Epidermal melanocyte (primary cell): ENCODE measurements at regions not wholly inside any gene's neighbourhood (a gene's known extent, or its start where the extent isn't known, plus 50 kb on each side); places are given as distances from the start of the nearest gene placed in this dataset.

Experiments used
- DNase-seq: peaks from one replicate; pipeline ENCODE4 v3.0.0; 2011; ENCODE audit warnings: low spot score; ENCODE audit not compliant: insufficient read length

DNA sequence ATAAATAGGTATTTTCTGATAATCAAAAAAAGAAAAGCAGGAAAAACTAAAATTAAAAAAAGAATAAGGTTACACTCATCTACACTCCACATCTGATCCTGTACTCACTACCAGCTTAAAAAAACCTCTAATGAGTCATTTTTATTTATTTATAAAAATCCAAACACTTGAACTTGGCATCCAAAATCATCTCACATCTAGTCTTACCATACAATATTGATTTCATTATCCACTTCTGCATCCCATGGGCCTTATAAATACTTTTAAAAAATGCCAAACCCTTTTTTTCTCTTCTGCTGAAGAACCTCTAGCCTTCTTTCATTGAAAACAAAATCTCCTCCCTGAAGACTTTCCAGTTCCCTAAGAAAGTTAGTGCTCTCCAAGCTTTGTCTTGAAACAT lies 109.7 kb downstream of the TMTC3 start:
- DNase-seq, result no peak

GRCh38 chr12:88253371-88253978 lies 111.4 kb downstream of the TMTC3 start:
- no peak for DNase-seq

DNA sequence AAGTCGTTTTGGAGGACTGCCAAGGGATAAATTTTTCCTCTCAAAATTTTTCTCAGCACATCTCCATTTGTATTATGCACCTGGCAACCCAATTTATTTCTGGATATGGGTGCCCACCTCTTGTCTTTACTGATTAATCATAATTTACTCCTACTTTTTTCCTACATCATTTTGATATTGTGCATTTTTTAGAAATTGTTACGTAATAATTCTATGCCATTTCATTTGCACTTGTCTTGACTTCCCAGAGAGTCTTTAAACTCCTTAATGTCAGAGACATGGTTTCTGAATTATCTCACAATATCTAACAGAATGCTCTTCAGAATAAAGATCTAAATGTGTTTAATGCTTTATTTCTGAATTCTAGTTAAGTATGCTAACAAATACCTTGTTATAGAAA lies 113.1 kb downstream of the TMTC3 start:
- DNase-seq, result no peak

- no peak for DNase-seq
Observed at GRCh38 chr12:88255847-88256246, 113.7 kb downstream of the TMTC3 start.

- DNase-seq, result no peak
Observed at GRCh38 chr12:88258396-88258795, 116.3 kb downstream of the TMTC3 start.

GRCh38 chr12:88266806-88267360 lies 124.8 kb downstream of the TMTC3 start:
- no peak for DNase-seq

GRCh38 chr12:88267630-88268029 lies 125.5 kb downstream of the TMTC3 start:
- no peak for DNase-seq

DNA sequence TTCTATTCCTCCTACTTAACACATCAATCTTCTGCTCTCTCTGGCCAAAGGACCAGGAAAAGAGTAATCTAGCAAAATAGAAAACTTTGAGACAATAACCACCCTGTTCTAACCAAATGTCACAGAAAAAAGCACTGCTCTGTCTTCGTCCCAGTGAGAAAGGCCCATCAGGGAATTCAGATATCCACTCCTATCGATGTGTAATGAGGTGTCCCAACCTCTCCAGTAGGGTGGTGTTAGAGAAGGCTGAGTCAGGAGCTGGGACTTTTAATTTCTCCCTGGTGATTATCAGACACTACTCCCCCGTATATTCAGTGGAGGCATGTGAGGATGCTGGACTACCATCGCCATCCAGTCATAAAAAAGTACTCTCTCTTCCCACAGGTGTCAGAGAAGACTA lies 130.3 kb downstream of the TMTC3 start:
- DNase-seq, result no peak

DNA sequence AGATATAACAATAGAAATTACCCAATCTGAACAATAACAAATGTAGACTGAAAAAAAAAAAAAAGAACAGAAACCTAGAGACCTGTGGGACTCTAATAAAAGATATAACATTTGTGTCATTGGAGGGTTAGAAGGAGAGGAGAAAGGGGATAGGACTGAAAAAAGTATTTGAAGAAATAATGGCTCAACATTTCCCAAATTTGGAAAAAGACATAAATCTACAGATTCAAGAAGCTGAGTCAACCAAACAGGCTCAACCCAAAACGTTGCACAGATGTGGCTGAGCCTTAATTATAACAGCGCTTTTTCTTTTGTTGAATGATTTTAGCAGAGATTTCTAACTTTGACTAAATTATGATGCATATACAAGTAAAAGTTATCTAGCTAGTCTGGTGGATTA lies 131.3 kb downstream of the TMTC3 start:
- DNase-seq, result no peak

- DNase-seq, result no peak
Observed at GRCh38 chr12:88273875-88274274, 131.8 kb downstream of the TMTC3 start.

DNA sequence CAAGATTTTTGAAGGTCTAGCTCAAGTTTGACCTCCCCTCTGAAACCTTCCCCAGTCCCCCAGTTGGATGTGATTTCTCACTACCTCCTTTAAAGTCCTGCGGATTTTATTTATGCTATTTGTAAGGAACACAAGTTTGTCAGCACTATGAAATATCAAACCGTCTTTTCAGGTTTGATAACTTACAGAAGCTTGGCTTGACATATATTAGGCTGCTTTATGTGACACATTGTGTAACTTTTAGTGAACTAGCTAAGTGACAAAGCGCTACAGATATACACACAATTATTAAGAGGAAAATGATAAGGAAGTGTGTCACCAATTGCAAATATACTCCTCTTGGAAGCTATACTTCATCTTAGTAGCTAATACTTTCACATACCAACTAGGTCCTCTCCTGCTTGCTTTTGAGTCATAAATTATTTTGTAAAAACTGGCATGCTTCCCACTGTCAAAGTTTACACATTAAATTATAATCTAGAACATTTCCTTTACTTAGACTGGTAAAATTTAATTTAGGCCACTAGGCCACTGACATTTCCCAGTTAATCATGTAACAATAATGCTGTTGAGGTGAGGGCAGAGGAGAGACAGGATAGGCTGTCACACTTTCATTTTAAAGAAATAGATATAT lies 149.5 kb downstream of the TMTC3 start:
- DNase-seq, result no peak

GRCh38 chr12:88298014-88298682 lies 156.0 kb downstream of the TMTC3 start:
- DNase-seq, result no peak

DNA sequence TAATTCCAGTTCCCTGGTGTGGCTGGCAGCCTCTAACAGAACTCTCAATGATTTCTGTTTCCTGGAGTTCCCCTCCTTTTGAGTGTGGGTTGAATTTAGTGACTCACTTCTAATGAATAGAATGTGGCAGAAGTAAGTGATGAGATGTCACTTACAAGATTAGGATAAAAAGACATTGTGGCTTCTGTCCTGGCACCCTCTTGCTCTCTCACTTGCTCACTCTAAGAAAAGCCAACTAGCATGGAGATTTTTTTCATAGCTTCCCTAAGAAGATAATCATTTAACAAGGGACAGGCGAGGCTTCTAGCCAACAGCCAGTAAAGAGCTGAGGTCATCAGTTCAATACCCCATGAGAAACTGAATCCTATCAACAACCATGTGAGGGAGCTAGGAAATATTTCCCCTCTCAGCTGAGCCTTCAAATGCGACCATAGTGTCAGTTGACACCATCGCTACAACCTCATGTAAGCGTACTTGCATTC lies 156.7 kb downstream of the TMTC3 start:
- no peak for DNase-seq

DNA sequence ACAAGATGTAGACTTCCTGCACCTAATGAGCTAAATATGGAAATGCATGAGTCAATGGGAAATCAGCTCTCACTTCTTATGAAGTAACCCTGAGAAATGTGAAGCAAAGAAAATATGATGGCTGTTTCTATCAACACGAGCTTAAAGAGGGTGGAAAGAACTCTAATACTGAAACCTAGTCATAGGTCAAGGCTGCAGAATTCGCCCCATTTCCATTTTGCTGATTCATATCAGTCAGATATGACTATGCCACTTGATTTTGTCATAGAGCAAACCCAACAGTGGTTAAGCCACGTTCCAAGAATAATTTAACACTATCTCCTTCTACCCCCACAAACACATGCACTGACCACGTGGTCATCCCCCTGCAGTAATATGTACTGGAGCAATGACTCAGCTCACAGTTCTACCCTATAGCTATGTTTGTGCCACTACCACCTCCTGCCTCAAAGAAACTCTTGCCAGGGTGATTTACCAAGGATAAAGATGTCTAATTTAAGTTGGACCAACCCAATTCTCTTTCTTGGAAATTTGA lies 157.5 kb downstream of the TMTC3 start:
- DNase-seq, result no peak

DNA sequence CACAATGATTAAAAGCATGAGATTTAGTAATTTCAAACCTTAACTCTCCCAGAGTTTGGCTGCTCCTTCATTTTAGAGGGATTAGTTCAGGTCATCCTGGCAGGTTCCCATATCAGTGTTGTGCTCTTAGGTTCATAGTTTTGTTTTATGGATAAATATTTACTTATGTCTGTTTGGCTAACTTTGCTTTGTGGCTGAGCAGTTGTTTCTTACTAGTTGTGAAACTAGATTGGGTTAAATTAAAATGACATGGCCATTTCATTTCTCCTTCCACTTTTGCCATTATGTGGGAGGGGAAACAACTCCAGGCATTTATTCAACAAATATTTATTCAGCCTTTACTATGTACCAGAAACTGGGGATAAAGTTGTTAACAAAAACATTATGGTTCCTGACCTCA lies 158.8 kb downstream of the TMTC3 start:
- no peak for DNase-seq

GRCh38 chr12:88303335-88303734 lies 161.2 kb downstream of the TMTC3 start:
- no peak for DNase-seq

GRCh38 chr12:88305254-88305890 lies 163.3 kb downstream of the TMTC3 start:
- no peak for DNase-seq

- DNase-seq, result no peak
Observed at GRCh38 chr12:88306471-88307069, 164.5 kb downstream of the TMTC3 start.

DNA sequence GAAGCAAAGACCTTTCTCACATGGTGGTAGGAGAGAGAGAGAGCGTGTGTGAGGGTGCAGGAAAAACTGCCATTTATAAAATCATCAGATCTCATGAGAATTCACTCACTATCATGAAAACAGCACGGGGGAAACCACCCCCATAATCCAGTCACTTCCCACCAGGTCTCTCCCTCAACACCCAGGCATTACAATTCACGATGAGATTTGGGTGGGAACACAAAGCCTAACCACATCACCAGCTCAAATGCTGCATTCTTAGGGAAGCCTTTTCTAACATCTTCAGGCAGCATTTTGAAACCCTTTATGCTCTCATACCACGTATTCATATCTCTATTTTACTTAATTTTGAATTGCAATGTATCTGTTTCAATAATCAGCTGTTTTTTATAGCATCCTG lies 165.9 kb downstream of the TMTC3 start:
- no peak for DNase-seq

DNA sequence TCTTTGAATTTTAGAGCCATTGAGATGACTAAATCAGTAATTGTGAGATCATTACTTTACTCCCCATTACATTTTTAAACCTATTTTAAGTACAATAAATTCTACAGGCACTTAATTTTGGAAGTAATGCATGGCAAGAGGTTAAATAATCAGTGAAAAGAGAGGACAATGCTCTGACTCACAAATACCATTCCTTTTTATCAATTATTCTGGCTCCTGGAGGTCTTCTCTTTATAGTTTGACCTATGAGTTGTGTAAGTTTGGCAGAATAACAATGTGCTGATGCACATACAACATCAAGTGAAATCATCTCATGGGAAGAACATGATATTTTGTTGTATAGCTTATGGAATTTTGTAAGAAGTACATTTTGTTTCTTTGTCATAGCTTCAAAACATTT lies 166.7 kb downstream of the TMTC3 start:
- DNase-seq, result no peak

GRCh38 chr12:88309546-88309945 lies 167.4 kb downstream of the TMTC3 start:
- DNase-seq, result no peak
